ENCODE measurements at regions not wholly inside any gene's neighbourhood (a gene's known extent, or its start where the extent isn't known, plus 50 kb on each side); places are given as distances from the start of the nearest gene placed in this dataset.

DNA sequence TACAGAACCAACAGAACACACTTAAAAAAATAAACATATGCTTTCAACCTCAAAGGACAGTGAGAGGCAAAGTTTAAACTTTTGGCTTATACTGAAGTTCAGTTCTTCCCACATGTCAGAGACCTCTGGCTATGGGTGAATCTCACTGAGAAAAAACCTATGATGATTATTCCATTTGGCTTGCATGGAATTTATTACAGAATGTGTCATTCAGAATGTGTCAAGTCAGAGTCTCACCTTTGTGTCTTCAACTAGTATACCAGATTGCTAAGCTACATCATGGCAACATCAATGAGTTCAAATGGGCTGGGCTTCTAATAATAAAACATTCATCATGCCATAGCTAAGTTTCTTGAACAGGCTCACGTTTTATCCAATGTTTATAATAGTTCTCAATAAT lies 987.0 kb downstream of the NTRK3 start:
- TF ChIP-seq POLR2A (IDR thresholded peaks at IDR 0.05) (no peak), POLR2AphosphoS5 (IDR thresholded peaks at IDR 0.05) (no peak)
- TF ChIP-seq, protein P1, sequence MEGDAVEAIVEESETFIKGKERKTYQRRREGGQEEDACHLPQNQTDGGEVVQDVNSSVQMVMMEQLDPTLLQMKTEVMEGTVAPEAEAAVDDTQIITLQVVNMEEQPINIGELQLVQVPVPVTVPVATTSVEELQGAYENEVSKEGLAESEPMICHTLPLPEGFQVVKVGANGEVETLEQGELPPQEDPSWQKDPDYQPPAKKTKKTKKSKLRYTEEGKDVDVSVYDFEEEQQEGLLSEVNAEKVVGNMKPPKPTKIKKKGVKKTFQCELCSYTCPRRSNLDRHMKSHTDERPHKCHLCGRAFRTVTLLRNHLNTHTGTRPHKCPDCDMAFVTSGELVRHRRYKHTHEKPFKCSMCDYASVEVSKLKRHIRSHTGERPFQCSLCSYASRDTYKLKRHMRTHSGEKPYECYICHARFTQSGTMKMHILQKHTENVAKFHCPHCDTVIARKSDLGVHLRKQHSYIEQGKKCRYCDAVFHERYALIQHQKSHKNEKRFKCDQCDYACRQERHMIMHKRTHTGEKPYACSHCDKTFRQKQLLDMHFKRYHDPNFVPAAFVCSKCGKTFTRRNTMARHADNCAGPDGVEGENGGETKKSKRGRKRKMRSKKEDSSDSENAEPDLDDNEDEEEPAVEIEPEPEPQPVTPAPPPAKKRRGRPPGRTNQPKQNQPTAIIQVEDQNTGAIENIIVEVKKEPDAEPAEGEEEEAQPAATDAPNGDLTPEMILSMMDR (IDR thresholded peaks at IDR 0.05): no peak
